HG03460 (cell line): ENCODE measurements at regions not wholly inside any gene's neighbourhood (a gene's known extent, or its start where the extent isn't known, plus 50 kb on each side); places are given as distances from the start of the nearest gene placed in this dataset.

Experiments
- ATAC-seq: cut with Tn5 transposase; IDR thresholded peaks from one replicate; pipeline ENCODE4 v1.9.1; 2021; ENCODE audit not compliant: unreplicated experiment

DNA sequence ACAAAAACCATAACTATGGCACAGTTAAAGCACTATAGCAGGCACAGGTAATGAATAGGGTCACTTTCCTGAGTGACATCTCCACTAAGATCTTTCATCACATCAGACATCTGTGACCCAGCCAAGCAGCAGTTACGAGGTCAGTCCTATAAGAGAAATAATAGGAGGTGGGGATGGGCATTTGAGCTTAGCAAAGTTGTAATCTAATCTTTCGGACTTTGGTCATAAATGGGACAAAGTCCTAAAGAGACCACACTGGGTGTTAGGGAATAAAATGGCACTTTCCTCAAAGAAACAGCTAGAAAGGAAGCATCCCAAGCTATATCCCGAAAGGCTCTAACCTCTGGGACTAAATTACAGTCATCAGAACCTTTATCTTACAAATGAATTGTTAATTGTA is 432.2 kb downstream of the PIK3R1 start:
- no peak for ATAC-seq

DNA sequence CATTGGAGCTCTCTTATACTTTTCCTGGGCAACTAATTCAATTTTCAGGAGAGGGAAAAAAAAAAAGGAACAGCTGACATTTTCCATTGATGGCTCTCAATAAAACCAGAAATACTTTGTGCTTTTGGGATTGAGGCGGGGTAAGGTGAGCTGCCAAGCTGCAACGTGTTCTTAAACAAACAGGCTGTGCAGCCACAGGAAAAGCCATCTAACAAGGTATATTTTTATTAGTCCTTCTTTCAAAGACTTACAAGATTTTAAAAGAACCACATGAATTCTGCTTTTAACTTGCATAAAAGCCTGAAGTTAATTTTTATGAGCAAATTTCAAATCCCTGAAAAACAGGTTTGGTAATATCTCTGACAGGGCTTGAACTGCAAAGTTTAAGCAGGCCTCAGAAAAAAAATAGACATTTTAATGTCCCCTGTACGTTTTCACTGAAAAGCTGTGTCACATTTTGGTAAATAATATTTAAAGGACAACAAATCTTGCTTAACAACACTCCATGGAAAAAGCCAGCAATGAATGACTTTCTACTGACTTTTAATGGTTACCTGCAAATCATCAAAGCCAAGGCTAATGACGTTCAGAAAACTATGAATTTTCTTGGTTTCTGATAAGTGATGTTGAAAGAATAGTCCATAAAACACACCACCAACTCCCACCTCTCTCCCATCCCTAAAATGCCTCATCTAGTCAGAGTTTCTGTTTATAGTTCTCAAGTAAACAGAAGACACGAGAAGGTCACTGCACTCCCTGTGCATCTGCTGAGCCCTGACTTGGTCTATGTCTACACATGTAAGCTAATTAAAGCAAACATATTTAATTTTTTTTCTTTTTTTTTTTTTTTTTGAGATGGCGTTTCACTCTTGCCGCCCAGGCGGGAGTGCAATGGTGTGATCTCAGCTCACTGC is 433.6 kb downstream of the PIK3R1 start:
- ATAC-seq, result no peak

DNA sequence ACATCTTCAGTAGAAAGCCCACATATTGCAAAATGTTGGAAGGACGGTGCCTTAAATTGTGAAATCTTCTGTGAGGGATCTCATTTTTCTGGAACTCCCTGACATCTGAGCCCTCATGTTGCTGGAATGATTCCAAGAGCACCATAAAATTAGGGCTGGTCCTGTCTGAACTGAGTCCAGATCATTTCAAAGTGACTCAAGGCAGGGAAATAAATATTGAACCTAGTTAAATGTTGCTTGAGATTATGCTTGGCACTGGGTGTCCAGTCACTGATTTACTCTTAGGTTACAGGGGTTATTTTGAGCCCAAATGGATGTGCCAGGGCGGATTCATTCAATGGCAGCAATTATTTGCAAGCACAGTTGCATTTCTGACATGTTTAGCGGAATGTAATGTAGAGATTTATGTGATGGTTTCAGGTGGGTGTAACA is 437.0 kb downstream of the PIK3R1 start:
- ATAC-seq, result no peak

DNA sequence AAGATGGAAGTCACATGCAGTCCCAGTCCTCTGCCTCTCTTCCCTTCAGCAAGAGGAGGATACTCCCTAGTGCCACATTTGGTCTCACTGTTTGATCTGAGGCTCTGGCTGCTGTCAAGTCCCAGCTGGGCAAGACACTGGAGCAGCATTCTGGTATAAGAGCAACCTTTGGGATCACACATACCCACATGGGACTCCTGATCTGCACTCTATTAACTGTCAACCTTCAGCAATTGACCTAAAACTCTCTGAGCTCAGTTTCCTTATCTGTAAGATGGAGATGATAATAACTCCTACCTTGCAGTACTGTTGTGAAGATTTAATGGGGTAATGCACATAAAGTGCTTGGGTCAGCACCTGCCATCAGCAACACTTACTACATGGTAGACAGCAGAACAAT is 437.9 kb downstream of the PIK3R1 start:
- no peak for ATAC-seq

DNA sequence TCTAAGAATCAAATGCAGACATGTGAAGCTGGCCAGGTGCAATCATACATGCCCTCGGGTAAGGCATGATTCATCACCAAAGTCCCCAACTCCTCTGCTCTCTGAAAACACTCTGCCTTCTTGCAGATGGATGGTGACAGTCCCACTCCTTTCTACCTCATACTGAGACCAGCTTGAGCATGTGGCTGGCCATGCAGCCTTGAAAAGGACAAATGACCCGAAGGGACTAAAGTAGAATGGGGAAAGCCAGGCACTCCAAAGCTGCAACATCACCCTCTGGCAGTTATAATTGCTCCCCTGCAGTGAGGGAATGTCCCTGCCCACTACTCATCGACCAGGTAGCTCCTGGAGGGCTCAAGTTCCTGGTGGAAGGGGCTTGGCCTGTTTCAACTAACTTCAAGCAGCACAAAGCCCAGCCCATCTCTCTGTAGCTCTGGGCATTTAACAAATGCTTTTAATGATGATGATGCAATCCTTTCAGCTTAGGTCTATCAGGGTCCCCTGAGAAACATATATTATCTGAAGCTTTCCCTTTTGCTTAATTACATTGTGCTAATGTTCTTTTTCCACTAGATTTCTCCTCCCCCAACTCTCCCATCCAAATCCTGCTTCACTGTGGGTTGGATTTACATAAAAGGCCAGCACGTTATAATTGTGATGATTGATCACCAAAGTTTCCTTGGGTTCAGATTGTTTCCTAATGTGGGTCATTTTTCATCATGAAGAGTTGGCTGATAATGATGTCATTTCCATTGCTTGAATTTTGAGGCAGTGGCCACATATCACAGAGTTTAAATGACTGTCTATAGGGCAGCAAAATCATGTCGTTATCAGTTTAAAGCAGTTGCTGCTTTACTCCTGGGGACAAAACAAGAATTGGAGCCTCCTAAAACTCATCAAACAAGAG is 436.5 kb upstream of the SLC30A5 start:
- ATAC-seq, result no peak

DNA sequence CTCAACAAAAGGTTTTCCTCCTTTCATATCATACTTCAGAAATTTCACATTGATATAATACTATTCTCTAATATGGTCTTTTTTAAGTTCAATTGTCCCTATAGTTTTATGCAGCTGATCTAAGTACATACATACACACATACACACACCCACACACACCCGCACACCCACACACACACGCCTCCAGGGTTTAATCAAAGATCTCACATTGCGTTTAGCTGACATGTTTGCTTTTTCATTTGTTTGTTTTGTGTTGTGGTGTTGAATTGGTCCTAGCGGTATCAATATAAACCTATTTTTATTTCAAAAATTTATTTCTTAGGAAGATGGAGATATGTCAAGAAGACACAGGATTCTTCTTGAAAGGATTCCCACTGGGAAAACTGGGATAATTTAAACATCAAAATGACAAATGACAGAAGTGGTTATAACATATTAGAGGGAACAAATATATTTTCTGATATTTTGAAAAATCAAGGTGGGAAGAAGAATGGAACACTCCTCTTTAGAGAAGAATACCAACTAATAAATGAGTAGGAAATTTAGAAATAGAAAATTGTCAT is 434.9 kb upstream of the SLC30A5 start:
- ATAC-seq, result no peak

DNA sequence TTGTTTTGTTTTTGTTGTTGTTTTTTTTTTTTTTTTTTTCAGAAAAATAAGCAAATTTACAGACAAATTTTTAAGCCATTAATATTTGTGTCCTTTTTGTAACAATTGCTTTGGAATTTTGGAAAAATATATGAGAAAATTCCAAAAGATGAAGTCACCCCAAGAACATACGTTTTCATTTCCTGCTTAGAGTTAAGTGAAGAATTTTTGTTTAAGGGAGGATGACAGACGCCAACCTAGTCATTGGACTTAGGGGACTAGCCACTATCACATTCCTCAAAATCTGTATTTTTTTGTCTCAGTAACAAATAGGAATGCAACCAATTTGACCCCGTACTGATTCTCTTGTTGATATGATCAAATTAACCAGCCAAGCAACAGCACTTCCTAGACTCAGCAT is 433.9 kb upstream of the SLC30A5 start:
- ATAC-seq, result no peak

DNA sequence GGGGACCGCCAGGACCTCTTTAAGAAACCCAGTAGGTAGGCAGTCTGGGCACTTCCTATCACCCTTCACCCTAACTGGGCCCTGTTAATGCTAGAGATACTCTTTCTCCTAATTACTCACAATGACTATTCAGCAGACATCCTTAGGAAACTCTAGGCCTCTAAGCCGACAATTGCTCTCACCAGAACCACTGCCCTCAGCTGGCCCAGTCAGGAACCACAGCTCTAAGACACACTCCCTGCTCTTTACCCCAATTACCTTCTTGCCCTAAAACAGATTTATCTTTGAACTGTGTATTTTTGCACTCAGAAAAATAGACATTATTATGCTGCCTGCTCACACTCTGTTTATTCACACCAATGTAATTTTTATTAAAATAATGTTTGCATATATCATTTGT is 432.6 kb upstream of the SLC30A5 start:
- ATAC-seq, result no peak

DNA sequence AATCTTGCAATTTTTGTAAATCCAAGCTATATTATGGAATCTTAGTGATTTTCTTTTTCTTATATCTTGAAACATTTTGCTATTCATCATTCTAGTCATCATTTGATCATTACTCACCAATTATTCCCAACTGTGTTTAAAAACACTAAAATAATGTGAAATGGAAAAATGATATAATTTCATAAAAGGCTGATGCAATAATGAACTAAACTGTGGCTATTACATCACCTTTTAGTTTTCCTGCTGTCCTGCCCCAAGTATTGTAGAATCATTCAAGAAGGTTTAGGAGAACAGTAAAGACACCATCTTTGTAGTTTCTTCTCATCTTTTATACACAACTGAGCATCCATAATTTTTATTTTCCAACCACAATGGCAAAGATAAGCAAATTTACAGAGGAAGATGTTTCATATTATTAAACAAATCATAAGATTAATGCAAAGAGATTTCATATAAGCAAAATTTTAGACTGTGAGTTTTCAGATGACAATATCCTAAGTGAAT is 431.0 kb upstream of the SLC30A5 start:
- ATAC-seq, result no peak

DNA sequence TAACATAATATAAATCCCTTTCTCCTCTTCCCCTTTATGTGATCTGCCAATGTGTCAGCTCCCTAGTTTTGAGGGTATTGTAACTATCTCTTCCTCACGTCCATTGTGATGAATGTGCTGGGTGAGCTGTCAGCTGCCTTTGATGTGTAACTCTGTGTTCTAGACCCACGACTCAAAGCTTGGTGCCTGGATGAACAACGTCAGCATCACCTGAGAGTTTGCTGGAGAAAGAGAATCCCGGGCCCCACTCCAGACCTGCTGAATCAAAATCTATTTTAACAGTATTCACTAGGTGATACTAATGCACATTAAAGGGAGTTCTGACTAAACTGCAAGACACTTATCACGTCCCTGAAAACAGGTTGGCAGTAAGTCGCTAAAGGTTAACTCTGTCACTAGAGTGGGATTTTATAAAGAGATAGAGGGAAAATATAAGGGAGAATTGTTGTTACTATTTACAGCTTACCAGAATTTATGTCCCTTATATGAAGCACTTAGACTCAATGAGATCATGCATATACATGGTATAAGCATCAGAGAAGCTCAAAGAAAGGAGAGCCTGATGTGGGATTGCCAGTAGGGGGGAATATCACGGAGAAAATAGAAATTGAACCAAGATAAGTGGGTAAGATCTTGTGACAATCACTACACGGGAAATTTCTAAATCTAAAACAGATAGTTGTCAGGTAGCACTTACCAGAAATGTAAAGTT is 423.8 kb upstream of the SLC30A5 start:
- no peak for ATAC-seq

DNA sequence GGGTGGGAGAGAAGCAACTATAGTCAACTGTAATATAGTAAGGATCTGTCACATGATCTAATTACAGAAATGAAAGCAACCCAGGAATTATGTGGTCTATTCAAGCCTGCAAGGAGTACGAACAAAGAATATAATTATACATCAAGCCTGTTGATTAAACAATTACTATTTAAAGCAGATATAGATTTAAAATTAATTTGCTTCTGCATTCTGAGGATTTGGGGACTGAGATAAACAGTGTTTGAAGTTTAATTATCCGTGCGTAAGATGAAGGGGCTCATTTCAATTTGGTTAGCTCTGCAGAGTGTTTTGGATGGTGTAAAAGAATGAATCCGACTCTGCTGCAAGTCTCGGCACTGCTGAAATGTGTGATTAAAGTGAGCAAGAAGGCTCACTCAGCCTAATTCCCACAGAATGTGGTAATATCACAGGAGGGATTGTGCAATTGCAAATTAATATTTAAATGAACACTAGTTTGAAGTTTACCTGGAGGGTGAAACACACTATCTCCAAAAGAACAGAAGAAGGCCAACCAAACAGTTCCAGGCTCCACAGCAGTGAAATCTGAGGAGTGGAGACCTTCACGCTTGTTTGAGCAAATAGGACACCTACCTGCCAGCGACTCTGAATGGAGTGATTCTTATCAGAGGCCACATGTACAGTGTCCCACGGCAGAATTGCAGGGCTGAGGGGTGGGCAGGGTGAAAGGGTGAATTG is 420.6 kb upstream of the SLC30A5 start:
- ATAC-seq, result no peak

DNA sequence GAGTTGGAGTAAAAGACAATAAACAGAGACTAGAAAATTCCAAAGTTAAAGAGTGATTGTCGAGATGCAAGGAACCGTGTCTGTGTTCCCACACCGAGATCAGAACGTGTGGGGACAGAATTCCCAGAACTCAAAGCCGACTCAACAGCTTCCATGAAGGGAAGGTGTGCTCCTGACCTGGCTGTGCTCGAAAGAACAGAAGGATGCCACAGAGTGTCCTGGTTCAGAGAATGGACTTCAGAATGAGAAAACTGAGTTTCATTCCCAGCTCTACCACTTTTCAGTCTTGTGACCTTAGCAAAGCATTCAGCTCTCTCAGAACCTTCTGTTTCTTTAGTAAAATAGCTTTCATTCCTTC is 420.0 kb upstream of the SLC30A5 start:
- ATAC-seq, result no peak

DNA sequence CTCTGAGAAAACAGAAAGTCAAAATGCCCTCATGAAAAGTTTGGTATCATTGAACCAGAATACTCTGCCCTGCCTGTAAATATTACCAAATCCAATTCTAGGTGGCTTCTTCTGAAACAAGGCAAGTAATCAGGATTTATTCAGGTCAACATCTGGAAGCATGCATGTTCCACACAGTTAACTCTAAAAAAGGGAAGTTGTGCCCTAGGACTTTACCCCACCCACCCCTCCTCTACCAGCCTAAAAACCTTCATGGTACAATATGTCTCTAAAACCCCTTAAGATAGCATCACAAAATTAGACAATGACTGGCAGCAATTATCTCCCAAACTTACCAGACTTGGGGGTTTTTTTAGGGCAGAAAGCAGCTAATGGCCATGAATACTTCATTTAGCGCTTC is 414.8 kb upstream of the SLC30A5 start:
- ATAC-seq, result no peak

DNA sequence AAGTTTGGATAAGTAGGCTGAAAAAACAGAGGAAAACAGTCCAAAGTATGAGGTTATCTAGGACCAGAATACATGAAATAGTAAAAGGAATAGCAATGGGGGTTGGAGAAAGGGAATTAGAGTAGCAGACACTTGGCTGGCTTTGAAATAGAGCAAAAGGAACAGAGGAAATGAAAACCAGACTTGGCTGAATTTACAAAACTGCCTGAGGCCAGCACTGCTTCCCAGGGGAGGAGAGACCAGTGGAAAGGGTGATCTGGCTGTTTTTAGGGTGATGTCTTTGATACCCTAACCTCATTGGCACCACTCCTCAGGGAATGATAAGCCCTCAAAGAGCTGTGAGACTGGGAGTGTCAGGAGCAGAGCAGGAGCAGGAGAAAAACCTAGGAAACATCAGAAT is 413.4 kb upstream of the SLC30A5 start:
- ATAC-seq, result no peak

DNA sequence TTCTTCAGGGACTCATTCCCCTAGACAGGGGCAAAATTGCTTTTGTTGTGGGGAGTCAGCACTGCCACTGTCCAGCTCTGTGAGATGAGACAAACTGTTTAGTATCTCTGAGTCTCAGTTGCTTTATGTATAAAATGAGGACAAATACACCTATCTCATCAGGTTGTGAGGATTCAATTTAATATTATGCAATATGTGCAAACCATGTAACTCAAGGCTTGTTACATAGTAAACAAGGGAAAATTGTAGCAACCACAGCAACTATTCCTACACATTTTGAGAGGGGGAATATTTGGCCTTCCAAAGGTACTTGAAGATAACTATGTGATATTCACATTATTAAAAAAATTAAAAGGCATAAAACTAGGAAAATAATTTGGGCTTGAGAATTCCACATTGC is 411.9 kb upstream of the SLC30A5 start:
- no peak for ATAC-seq

DNA sequence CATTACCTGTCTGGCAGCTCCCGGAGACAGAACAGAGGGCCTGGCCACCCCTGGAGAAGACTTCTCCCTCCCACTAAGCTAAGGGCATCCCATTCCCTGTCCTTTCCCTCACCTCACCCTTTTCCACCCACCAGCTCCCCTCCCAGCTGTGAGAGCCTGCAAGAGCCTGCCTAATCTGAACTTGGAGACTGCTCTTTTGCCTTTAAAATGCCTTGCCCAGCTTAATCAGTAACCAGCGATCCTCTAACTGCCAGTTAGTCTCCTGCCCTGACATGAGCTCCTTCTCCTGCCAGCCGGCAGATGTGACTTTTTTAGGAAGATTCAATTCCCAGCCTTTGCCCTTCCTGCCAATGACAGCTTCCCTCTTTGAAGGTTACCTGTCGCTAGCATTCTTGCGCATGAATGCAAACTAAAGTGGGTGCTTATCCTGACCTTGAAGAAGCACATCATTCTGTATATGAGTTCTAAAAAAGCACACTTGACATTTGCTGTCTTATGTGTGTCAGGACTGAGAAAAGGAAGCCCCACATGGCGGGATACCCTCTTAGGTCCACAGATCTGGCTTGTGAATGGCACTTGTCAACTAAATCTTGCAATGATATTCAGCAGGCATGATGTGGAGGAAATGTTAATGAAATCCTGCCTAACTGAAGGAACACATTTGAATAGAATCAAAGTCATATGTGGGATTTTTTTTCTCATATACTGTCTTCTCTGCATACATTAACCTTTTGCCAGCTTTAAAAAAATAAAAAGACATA is 411.2 kb upstream of the SLC30A5 start:
- ATAC-seq, result no peak

DNA sequence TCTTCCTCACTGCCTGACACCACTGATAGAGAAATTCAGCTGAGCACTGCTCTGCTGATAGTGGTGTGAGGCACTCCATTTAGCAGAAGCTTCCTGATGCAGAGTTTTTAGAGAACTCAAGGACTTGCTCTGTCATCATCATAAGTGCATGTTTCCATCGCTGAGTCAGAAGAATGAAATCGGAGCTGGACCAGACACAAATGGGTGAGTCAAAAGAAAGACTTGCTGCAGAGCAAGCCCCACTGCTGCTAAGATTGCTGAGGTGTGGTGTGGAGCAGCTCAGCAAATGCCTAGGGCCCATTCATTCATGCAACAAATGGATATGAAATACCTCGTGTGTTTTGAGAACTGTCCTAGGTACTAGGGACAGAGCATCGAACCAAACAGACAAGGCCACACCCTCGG is 410.2 kb upstream of the SLC30A5 start:
- ATAC-seq, result no peak

DNA sequence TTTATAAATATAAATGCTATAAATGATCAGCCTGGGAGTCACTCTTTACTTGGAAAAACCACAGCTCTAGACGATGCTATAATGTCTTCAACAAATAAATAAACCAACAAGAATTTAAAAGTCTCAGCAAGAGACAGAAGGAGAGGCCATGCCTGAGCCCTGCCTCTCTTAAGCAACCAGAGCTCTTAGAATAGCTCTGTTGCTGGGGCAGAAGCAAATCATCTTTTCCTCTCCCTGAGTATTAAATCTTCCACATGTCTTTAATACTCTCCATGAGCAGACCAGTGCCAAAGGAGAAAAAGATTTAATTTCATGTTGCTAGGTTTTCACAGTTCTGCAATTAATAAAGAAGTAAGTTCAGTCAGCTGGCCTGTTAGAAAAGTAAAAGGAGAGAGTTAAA is 408.0 kb upstream of the SLC30A5 start:
- no peak for ATAC-seq

DNA sequence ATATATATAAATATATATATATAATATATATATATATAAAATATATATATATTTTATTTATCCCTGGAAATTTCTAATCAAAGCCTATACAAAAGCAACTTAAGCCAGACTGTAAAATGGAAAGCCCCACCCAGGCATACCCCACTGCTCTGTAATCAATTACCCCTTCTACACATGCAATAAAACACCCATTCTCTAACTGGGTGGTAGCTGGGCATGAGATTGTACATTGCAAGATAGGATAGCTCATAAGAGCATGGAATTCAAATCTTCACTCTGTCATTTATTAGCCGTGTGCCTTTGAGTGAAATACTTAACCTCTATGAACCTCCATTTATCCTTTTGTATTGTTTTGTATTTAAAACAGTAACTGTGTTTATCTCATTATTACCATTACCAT is 405.3 kb upstream of the SLC30A5 start:
- ATAC-seq, result no peak

DNA sequence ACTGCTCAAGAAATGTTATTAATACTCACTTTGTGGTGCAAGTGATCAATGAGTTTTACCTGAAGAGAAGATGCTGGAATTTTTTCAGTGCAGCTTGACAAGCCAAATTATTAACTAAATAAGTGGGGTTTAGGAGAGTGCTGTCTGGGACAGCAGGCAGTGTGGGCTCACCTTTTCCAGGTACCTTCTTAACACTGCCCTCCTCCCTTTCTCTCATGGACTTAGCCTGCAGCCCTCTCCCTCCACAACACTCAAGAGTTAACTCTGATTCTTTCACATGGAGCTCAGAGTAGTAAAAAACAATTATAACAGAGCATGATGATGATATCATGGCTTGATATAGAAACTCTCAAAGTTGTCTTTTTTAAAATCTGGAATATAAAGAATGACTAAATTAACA is 404.8 kb upstream of the SLC30A5 start:
- ATAC-seq, result no peak
